ENCODE measurements at regions not wholly inside any gene's neighbourhood (a gene's known extent, or its start where the extent isn't known, plus 50 kb on each side); places are given as distances from the start of the nearest gene placed in this dataset.

DNA sequence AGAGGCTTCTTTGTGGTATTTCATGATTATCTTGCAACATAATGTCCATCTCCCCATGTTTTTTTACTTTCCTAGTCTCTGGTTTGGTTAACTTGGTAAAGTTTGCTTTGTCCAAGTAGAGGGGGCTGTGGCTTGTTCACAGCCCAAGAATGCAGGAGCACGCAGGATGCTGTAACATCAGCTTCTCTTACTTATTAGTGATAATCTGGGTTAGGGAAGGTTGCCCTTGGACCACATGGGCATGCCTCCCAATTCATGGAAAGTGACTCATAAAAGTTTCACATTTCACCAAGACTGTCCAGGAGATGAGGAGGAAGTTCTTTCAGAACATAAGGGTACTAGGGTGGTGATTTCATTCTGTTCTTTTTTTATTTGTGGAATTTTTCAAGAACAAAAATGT is 146.0 kb upstream of the USP9Y start:
- intact Hi-C loops (cut with micrococcal nuclease): no loop called here

GRCh38 chrY:12559007-12559406 is 142.0 kb upstream of the USP9Y start:
- intact Hi-C loops (cut with micrococcal nuclease): no loop called here

DNA sequence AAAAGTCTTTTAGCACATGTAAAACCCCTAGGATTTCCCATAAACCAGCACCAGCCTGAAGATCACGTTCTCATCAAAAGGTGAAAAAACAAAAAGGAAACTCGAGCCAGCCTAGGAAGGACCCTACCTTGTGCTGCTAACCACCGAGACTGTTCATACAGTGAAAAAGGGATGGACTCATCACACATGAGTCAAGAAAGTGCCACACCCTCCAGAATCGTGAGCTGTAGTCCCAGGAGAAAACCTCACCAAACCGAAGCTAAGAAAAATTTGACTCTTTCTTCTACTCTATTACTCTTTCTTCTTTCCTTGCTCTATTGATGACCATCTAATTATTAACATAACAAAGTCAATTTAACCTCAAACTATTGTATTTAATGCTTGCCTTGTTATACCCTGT is 124.8 kb upstream of the USP9Y start:
- intact Hi-C loops (cut with micrococcal nuclease): no loop called here

GRCh38 chrY:12593532-12594216 is 107.4 kb upstream of the USP9Y start:
- intact Hi-C loops (cut with micrococcal nuclease): loop anchor here (5.0 kb wide), 1 partner anchor 69 kb away; no protein-coding TSS in a partner anchor

GRCh38 chrY:12598783-12599182 is 102.2 kb upstream of the USP9Y start:
- intact Hi-C loops (cut with micrococcal nuclease): no loop called here

- intact Hi-C loops (cut with micrococcal nuclease): no loop called here
Measured at GRCh38 chrY:12605426-12605825, 95.6 kb upstream of the USP9Y start.

- intact Hi-C loops (cut with micrococcal nuclease): no loop called here
Measured at GRCh38 chrY:12610861-12611260, 90.2 kb upstream of the USP9Y start.

- intact Hi-C loops (cut with micrococcal nuclease): no loop called here
Measured at GRCh38 chrY:12615733-12616446, 85.1 kb upstream of the USP9Y start.

DNA sequence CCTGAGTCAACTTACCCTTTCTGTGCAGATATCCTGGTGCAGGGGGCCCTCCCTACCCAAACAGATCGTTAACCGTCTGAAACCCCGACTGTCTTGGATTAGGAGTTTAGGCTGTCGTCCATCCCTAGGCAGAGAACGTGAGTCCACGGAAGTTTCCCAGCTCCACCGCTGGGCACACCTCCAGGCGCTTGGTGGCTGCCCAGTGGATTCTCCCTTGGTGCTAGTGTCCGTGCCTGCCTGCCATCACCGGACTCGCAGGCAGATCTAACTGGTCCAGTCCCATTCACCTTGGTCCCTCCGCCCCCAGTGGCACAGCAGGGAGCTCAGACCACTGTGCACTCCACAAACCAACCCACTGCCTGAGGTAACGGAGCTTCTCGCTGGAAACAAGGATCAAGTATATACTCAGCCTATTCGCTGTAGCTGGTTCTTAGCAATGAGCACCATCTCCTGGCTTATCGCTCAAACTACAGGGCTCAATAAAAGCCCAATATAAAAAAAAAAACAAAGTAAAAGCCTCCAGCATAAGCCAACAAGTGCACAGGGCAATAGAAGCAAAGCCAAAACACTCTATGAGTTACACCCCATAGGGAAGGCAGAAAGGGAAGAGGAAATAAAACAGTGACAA is 79.5 kb upstream of the USP9Y start:
- intact Hi-C loops (cut with micrococcal nuclease): no loop called here

DNA sequence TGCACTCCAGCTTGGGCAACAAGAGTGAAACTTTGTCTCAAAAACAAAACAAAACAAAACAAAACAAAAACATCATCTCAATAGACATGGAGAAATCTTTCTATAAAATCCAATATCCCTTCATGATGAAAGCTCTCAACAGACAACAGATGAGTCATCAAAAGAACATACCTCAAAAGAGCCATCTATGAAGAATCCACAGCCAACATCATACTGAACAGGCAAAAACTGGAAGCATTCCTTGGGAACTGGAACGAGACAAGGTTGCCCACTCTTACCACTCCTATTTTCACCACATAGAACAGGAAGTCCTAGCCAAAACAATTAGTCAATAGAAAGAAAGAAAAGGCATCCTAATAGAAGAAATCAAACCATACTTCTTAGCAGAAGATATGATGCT is 77.8 kb upstream of the USP9Y start:
- intact Hi-C loops (cut with micrococcal nuclease): no loop called here

GRCh38 chrY:12642986-12643385 is 58.0 kb upstream of the USP9Y start:
- intact Hi-C loops (cut with micrococcal nuclease): no loop called here

GRCh38 chrY:12643693-12644348 is 57.2 kb upstream of the USP9Y start:
- intact Hi-C loops (cut with micrococcal nuclease): no loop called here

DNA sequence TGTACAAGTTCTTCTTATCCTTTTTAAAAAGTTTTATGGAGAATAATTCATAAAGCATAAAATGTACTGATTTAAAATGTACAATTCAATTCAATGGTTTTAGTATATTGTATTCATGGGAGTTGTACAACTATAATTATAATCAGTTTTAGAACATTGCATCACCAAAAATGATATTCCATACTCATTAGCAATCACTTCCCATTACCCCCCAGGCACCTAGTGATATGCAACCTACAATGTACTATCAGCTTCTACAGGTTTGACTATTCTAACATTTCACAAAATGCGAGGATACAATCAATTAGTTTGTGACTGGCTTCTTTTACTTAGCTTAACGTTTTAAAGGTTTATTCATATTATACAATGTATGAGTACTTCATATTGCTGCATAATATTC is 49.9 kb upstream of the USP9Y start:
- intact Hi-C loops (cut with micrococcal nuclease): no loop called here

Data from T-helper 2 cell treated with Interferon-gamma antibody and Interleukin-4, amounts not matched to agents 100 ng/mL and 5 ng/mL, for 36 hours (primary cell).